Left ventricle myocardium superior (tissue), 1 donor: ENCODE measurements at regions not wholly inside any gene's neighbourhood (a gene's known extent, or its start where the extent isn't known, plus 50 kb on each side); places are given as distances from the start of the nearest gene placed in this dataset.
"Not testable (repeated sequence)": the region's sequence is repeated elsewhere in the genome, so short reads cannot be mapped to it uniquely, and the experiment has no call there.

ENCODE experiments used
- ATAC-seq: fragments of 200-7000 bp; cut with Tn5 transposase; one replicate; pipeline ENCODE4 v1.9.1; 2020; ENCODE audit warnings: mild to moderate bottlenecking, moderate library complexity
- DNase-seq: peaks from one replicate; pipeline ENCODE4 v3.0.0-alpha.2; 2020
- intact Hi-C: fragments of 100-400 bp; cut with micrococcal nuclease; formaldehyde crosslinking; loops from one replicate; pipeline ENCODE4 v1.11.0; 2022
- donor health status: DM: no; HTN: yes; CAD: no; lungs with severe emphysema.

- intact Hi-C loops = no loop called here
- DNase-seq (no peak), ATAC-seq (no peak)
Observed at GRCh38 chr11:106152013-106152412, 74.6 kb downstream of the AASDHPPT start.

- intact Hi-C loops = no loop called here
Observed at GRCh38 chr11:106152824-106153223, 75.4 kb downstream of the AASDHPPT start.

DNA sequence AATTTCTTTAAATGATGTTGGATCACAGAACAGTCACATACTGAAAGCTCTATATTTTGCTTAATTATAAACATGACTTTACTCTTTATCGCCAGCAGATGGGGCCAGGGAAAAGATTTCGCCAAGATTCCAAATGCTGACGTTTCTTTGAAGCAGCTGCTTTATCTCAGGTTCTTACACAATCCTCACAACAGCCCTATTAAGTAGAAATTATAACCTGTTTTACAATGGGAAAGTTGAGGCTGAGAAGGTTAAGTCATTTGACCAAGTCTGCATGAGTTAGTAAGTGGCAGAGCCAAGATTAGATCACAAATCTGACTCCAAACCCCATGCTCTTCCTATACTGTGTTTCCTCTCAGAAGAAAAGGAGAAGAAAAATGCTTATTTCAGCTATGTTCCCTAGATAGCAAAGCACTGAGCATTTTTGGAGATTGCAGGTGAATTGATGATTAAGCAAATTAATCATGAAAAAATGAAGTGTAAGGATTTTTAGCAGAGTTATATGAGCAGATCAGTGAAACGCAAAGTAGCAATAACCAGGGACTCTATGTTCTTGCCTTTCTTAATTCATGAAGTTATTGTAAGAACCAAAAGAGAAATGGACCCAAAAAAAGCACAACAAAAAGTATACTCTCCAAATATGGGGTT is 79.0 kb downstream of the AASDHPPT start:
- DNase-seq = no peak
- intact Hi-C loops = no loop called here
- no peak for ATAC-seq

More at GRCh38 chr11:106152824-106153223, 75.4 kb downstream of the AASDHPPT start:
- DNase-seq = no peak
- ATAC-seq = no peak

GRCh38 chr11:106158406-106158805 is 80.9 kb downstream of the AASDHPPT start:
- no peak for ATAC-seq
- intact Hi-C loops = no loop called here
- no peak for DNase-seq

GRCh38 chr11:106159836-106160235 is 82.4 kb downstream of the AASDHPPT start:
- intact Hi-C loops = no loop called here
- DNase-seq (no peak), ATAC-seq (no peak)

GRCh38 chr11:106160494-106160893 is 83.0 kb downstream of the AASDHPPT start:
- intact Hi-C loops = no loop called here
- no peak for DNase-seq
- ATAC-seq = no peak

DNA sequence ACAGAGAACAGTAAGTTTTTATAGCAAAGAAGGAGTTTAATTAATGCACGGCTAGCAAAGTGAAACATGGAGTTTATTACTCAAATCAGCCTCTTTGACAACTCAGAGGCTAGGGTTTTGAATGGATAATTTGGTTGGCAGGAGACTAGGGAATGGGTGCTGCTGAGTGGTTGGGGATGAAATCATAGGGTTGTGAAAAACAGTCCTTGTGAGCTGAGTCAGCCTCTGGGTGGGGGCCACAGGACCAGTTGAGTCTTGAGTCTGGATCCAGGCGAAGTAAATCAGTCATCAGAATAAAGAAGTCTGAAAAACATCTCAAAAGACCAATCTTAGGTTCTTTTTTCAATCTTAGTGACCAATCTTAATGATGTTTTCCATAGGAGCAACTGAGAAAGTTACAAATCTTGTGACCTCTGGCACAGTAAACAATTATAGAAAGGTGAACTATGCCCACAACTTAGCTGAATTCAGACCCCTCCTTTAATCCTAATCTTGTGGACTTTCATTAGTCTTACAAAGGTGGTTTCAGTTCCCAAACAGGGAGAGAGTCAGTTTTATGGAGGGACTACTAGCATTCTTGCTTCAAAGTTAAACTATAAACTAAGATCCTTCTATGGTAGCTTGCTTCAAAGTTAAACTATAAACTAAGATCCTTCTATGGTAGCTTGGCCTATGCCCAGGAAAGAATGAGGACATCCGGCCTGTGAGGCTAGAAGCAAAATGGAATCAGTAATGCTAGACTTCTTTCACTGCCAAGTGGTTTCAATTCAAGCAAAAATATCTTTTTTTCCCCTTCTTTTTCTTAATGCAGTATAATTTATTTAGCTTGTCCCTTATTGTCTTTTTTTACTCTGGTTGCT is 84.5 kb downstream of the AASDHPPT start:
- no peak for DNase-seq
- intact Hi-C loops = no loop called here
- no peak for ATAC-seq

DNA sequence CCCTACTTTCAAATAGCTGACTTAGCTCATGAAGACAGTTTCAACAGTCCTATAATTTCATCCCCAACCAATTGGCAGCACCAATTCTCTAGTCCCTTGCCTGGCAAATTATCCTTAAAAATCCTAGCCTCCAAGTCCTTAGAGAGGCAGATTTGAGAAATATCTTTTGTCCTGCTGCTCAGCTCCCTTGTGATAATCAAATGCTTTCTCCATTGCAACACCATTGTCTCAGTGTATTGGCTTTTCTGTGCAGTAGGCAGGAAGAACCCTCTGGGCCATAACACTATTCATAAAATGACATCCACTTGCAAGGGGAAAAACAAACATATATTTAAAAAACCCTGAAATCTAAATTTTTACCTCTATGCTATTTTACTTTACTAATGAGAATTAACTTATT is 89.6 kb downstream of the AASDHPPT start:
- ATAC-seq (no peak), DNase-seq (no peak)
- intact Hi-C loops = no loop called here

- DNase-seq (no peak), ATAC-seq (no peak)
- intact Hi-C loops = no loop called here
Observed at GRCh38 chr11:106172386-106172991, 95.0 kb downstream of the AASDHPPT start.

- ATAC-seq (no peak), DNase-seq (no peak)
- intact Hi-C loops = no loop called here
Observed at GRCh38 chr11:106173291-106173690, 95.8 kb downstream of the AASDHPPT start.

DNA sequence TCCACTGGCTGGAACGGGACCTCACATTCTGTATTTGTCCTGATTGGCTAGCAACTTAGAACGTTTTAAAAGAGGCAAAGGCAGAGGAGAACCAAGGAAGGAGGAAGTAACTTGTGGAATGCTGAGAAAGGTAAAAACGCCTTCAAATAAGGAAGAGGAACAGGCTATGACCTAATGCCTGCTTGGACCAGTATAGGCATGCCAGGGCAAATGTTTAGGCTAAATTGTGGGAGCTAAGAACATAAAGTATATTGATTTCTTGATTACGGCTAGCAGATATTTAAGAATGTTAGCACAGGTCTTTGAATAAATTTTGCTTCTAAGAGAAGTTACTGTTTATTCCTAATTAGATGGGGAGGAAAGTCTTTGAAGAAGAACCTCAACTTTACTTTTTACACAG is 96.5 kb downstream of the AASDHPPT start:
- ATAC-seq, intact Hi-C loops, DNase-seq: not testable (repeated sequence)

DNA sequence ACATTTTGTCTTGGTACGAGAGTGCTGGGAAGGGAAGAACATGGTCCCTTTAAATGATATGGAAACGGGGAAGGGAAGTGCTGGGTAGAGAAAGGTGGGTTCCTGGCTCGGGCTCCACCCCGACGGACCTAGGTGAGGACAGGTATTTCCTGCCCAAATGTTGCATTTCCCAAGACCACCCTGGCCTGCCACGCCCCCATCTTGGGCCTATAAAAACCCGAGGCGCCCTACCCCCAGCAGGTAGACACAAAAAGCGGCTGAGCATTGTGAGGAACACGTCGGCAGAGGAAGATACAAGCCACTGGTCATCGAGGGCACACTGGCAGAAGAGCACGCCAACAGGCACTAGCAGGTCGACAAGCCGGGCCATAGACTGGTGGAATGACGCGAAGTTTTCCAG is 99.4 kb downstream of the AASDHPPT start:
- DNase-seq (no peak), ATAC-seq (no peak)
- intact Hi-C loops = no loop called here

- DNase-seq (no peak), ATAC-seq (no peak)
- intact Hi-C loops = no loop called here
Observed at GRCh38 chr11:106177311-106177710, 99.8 kb downstream of the AASDHPPT start.

DNA sequence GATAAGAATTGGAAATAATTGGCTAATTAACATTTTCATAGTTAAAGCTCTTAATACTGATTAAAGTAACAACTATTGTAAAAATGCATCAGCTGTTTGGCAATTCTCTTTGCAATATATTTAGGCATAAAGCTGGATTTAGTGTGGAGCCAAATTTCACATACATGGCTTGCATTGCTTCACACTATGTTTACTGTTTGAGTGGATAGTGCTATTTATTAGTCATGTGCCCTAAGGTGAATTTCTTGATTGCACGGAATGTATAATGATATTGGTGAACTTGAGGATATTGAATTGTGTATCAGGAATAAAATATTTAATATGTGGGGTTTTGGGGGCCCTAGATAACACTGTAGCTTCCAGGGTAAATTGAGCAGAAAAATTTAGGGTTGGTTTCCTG is 100.9 kb downstream of the AASDHPPT start:
- intact Hi-C loops = no loop called here
- no peak for DNase-seq
- no peak for ATAC-seq

DNA sequence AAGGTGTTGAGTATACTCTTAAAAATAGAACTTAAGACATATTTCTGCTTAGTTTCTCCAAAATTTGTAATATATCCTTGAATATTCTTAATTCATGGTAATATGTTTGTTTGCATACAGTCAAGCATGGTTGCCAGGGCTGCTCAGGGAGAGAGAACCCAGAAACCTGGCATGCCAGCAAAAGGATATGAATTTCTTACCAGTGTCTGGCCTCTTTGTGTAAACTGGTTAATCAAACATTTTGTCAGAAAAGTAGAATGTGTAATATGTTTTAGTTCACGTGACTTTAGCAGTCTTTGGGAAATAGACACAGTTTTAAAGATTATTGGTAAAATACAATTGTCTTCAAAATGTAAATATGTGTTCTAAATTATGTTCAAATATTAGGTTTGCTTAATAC is 101.6 kb downstream of the AASDHPPT start:
- ATAC-seq = no peak

GRCh38 chr11:106186630-106187029 is 109.2 kb downstream of the AASDHPPT start:
- DNase-seq = no peak
- no peak for ATAC-seq
- intact Hi-C loops = no loop called here

More for the DNA sequence above, 101.6 kb downstream of the AASDHPPT start:
- no peak for DNase-seq
- intact Hi-C loops = no loop called here

DNA sequence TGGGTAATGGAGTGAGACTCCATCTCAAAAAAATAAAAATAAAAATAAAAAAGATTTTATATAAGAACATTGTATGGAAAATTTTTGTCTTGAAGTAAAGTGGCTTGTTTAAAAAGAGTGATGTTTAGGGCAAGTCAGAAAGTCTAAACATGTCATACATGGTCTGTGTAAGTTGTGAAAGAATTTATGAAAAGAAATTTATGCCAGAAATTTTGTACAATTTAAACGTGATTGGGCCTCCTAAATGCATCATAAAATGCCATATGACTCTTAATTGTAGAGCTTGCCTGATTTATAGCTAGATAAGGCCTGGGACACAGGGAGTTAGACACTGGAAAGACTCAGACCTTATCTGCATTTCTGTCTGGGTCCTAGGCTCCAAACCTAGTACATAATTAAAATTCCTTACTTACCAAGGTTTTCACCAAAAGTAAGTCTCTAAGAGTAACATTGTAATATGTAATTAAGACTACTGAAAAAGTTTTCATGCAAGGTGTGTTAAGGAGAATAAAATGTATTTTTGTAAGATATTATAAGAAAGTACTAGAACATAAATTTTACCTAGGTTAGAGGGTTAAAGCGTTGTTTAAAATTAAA is 110.5 kb downstream of the AASDHPPT start:
- no peak for DNase-seq
- no peak for ATAC-seq
- intact Hi-C loops = no loop called here

- DNase-seq (no peak), ATAC-seq (no peak)
- intact Hi-C loops = no loop called here
Observed at GRCh38 chr11:106193956-106194355, 116.5 kb downstream of the AASDHPPT start.

GRCh38 chr11:106197438-106197837 is 120.0 kb downstream of the AASDHPPT start:
- intact Hi-C loops = no loop called here
- ATAC-seq = no peak
- DNase-seq = no peak
